Neural cell (in vitro differentiated cells): ENCODE measurements at regions not wholly inside any gene's neighbourhood (a gene's known extent, or its start where the extent isn't known, plus 50 kb on each side); places are given as distances from the start of the nearest gene placed in this dataset.

ENCODE experiments used
- H2AFZ ChIP-seq: fragments of 200-600, 300-800 bp; sonication (generic), shearing (Covaris generic); 2 replicates; pipeline ENCODE4 v1.6.0; 2014; ENCODE audit warnings: low read depth, mild to moderate bottlenecking, antibody characterized with exemption, low read length, moderate library complexity
- H3F3A ChIP-seq: fragments of 200-600 bp; shearing (Covaris generic); 2 replicates; pipeline ENCODE4 v1.6.1; 2016; ENCODE audit warnings: mild to moderate bottlenecking, moderate library complexity, mixed read lengths, antibody characterized with exemption, low read length; ENCODE audit not compliant: insufficient read depth, poor library complexity, severe bottlenecking
- H3K27ac ChIP-seq: fragments of 200-600, 300-800 bp; sonication (generic), shearing (Covaris generic); 2 replicates; pipeline ENCODE4 v1.5.1; 2014; ENCODE audit warnings: mild to moderate bottlenecking, low read length, moderate library complexity
- H3K27me3 ChIP-seq: fragments of 300-800, 200-600 bp; sonication (generic), shearing (Covaris generic); 2 replicates; pipeline ENCODE4 v1.6.0; 2014; ENCODE audit warnings: mild to moderate bottlenecking, low read depth, low read length, moderate library complexity; ENCODE audit not compliant: insufficient read depth
- H3K36me3 ChIP-seq: fragments of 300-800, 200-600 bp; sonication (generic), shearing (Covaris generic); 2 replicates; pipeline ENCODE4 v1.5.1; 2014; ENCODE audit warnings: mild to moderate bottlenecking, antibody characterized with exemption, low read length, moderate library complexity; ENCODE audit not compliant: insufficient read depth
- H3K4me2 ChIP-seq: fragments of 300-800, 200-600 bp; sonication (generic), shearing (Covaris generic); 2 replicates; pipeline ENCODE4 v1.6.0; 2014; ENCODE audit warnings: mild to moderate bottlenecking, low read length
- H3K4me3 ChIP-seq: fragments of 300-800, 200-600 bp; sonication (generic), shearing (Covaris generic); 2 replicates; pipeline ENCODE4 v1.5.1; 2014; ENCODE audit warnings: mild to moderate bottlenecking, low read length, moderate library complexity
- H3K79me2 ChIP-seq: fragments of 200-600 bp; shearing (Covaris generic); replicated peaks from 2 replicates; pipeline ENCODE4 v1.6.0; 2014; ENCODE audit warnings: mild to moderate bottlenecking, low read length, moderate library complexity; ENCODE audit not compliant: insufficient read depth
- H3K9ac ChIP-seq: fragments of 300-800, 200-600 bp; sonication (generic), shearing (Covaris generic); 2 replicates; pipeline ENCODE4 v1.6.1; 2016; ENCODE audit warnings: mild to moderate bottlenecking, low read length, mixed read lengths
- H3K9me2 ChIP-seq: fragments of 200-600 bp; shearing (Covaris generic); 2 replicates; pipeline ENCODE4 v1.6.1; 2016; ENCODE audit warnings: mild to moderate bottlenecking, low read length, mixed read lengths; ENCODE audit not compliant: insufficient read depth
- H3K9me3 ChIP-seq: fragments of 200-600, 300-800 bp; sonication (generic), shearing (Covaris generic); 2 replicates; pipeline ENCODE4 v1.6.1; 2016; ENCODE audit warnings: mild to moderate bottlenecking, mixed run types, low read length, moderate library complexity, mixed read lengths
- H4K20me1 ChIP-seq: fragments of 200-600 bp; shearing (Covaris generic); 2 replicates; pipeline ENCODE4 v1.6.1; 2016; ENCODE audit warnings: mild to moderate bottlenecking, mixed run types; ENCODE audit not compliant: insufficient read depth
- EP300 ChIP-seq: fragments of 450-650 bp; conservative IDR thresholded peaks from 2 replicates; pipeline ENCODE4 v1.6.1; 2014; ENCODE audit warnings: antibody characterized with exemption, mild to moderate bottlenecking, moderate library complexity; ENCODE audit not compliant: poor library complexity, severe bottlenecking
- EZH2 ChIP-seq: fragments of 200-600, 300-800 bp; shearing (Covaris generic), sonication (generic); IDR thresholded peaks from 2 replicates; pipeline ENCODE4 v1.6.1; 2014; ENCODE audit warnings: antibody characterized with exemption, low read length, borderline replicate concordance, mild to moderate bottlenecking; ENCODE audit not compliant: insufficient read depth, poor library complexity, severe bottlenecking
- MXI1 ChIP-seq: fragments of 450-650 bp; conservative IDR thresholded peaks from 2 replicates; pipeline ENCODE4 v1.6.1; 2014; ENCODE audit warnings: antibody characterized with exemption, mild to moderate bottlenecking; ENCODE audit not compliant: poor library complexity, severe bottlenecking
- POLR2AphosphoS5 ChIP-seq: IDR thresholded peaks from 2 replicates; pipeline ENCODE4 v1.6.1; 2012
- RAD21 ChIP-seq: fragments of 450-650 bp; conservative IDR thresholded peaks from 2 replicates; pipeline ENCODE4 v1.6.1; 2014; ENCODE audit warnings: antibody characterized with exemption, mild to moderate bottlenecking, moderate library complexity
- SMC3 ChIP-seq: fragments of 450-650 bp; conservative IDR thresholded peaks from 2 replicates; pipeline ENCODE4 v1.6.1; 2014; ENCODE audit warnings: antibody characterized with exemption, mild to moderate bottlenecking, moderate library complexity; ENCODE audit not compliant: poor library complexity
- TAF1 ChIP-seq: IDR thresholded peaks from 2 replicates; pipeline ENCODE4 v1.6.1; 2012; ENCODE audit warnings: low read depth
- TF ChIP-seq, protein P1 (sequence below): IDR thresholded peaks from 2 replicates; pipeline ENCODE4 v1.6.1; 2012; ENCODE audit warnings: borderline replicate concordance
- TF ChIP-seq, protein P2 (sequence below): fragments of 450-650 bp; IDR thresholded peaks from 2 replicates; pipeline ENCODE4 v1.5.1; 2014; ENCODE audit warnings: antibody characterized with exemption, mild to moderate bottlenecking, moderate library complexity; ENCODE audit not compliant: poor library complexity, severe bottlenecking

DNA sequence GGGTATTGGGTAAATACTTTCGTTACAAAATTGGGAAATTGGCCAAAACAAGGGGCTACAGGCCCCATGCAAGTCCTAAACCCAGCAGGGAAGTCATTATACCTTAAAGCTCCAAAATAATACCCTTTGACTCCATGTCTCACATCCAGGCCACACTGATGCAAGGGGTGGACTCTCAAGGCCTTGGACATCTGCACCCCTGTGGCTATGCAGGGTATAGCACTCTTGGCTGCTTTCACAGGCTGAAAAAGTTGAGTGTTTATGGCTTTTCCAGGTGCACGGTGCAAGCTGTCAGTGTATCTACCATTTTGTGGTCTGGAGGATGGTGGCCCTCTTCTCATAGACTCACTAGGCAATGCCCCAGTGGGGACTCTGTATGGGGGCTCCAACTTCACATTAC is 326.5 kb downstream of the TEX13C start:
- no peaks in the 10 kb centered on the region for H3F3A ChIP-seq

DNA sequence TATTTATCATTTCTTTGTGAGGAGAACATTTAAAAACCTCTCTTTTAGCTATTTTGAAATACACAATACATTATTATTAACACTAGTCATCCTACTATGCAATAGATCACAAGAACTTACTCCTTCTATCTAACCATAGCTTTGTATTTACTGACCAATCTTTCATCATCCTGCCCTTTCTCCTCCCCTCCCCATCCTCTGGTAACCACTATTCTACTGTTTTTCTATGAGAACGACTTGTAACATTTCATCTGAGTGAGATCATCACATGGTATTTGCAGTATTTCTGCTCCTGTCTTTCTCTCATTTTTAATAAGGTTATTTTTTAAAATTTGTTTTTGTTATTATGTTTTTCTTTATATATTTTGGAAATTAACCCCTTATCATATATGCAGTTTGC is 331.8 kb downstream of the TEX13C start:
- Histone ChIP-seq H3K9me2 (no peaks in the 10 kb centered on the region), H3K36me3 (no peaks in the 10 kb centered on the region), H2AFZ (no peak overlapping the region), H4K20me1 (no peaks in the 10 kb centered on the region), H3K4me2 (no peak overlapping the region), H3K27ac (no peak overlapping the region), H3K79me2 (no peaks in the 10 kb centered on the region), H3K9me3 (no peaks in the 10 kb centered on the region), H3K4me3 (no peak overlapping the region), H3K9ac (no peak overlapping the region), H3K27me3 (no peaks in the 10 kb centered on the region), H3F3A (no peaks in the 10 kb centered on the region)
- TF ChIP-seq MXI1 (no peak), RAD21 (no peak), TAF1 (no peak), EP300 (no peak), POLR2AphosphoS5 (no peak)
- TF ChIP-seq, protein P1, sequence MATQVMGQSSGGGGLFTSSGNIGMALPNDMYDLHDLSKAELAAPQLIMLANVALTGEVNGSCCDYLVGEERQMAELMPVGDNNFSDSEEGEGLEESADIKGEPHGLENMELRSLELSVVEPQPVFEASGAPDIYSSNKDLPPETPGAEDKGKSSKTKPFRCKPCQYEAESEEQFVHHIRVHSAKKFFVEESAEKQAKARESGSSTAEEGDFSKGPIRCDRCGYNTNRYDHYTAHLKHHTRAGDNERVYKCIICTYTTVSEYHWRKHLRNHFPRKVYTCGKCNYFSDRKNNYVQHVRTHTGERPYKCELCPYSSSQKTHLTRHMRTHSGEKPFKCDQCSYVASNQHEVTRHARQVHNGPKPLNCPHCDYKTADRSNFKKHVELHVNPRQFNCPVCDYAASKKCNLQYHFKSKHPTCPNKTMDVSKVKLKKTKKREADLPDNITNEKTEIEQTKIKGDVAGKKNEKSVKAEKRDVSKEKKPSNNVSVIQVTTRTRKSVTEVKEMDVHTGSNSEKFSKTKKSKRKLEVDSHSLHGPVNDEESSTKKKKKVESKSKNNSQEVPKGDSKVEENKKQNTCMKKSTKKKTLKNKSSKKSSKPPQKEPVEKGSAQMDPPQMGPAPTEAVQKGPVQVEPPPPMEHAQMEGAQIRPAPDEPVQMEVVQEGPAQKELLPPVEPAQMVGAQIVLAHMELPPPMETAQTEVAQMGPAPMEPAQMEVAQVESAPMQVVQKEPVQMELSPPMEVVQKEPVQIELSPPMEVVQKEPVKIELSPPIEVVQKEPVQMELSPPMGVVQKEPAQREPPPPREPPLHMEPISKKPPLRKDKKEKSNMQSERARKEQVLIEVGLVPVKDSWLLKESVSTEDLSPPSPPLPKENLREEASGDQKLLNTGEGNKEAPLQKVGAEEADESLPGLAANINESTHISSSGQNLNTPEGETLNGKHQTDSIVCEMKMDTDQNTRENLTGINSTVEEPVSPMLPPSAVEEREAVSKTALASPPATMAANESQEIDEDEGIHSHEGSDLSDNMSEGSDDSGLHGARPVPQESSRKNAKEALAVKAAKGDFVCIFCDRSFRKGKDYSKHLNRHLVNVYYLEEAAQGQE = no peak
- TF ChIP-seq, protein P2, sequence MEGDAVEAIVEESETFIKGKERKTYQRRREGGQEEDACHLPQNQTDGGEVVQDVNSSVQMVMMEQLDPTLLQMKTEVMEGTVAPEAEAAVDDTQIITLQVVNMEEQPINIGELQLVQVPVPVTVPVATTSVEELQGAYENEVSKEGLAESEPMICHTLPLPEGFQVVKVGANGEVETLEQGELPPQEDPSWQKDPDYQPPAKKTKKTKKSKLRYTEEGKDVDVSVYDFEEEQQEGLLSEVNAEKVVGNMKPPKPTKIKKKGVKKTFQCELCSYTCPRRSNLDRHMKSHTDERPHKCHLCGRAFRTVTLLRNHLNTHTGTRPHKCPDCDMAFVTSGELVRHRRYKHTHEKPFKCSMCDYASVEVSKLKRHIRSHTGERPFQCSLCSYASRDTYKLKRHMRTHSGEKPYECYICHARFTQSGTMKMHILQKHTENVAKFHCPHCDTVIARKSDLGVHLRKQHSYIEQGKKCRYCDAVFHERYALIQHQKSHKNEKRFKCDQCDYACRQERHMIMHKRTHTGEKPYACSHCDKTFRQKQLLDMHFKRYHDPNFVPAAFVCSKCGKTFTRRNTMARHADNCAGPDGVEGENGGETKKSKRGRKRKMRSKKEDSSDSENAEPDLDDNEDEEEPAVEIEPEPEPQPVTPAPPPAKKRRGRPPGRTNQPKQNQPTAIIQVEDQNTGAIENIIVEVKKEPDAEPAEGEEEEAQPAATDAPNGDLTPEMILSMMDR = no peak

More for the DNA sequence above, 326.5 kb downstream of the TEX13C start:
- Histone ChIP-seq H3K9me2 (no peaks in the 10 kb centered on the region), H2AFZ (no peak overlapping the region), H3K9ac (no peak overlapping the region), H3K27me3 (no peaks in the 10 kb centered on the region), H3K36me3 (no peaks in the 10 kb centered on the region), H3K4me3 (no peak overlapping the region), H4K20me1 (no peaks in the 10 kb centered on the region), H3K27ac (no peak overlapping the region), H3K4me2 (no peak overlapping the region), H3K79me2 (no peaks in the 10 kb centered on the region), H3K9me3 (no peaks in the 10 kb centered on the region)
- TF ChIP-seq TAF1 = no peak

DNA sequence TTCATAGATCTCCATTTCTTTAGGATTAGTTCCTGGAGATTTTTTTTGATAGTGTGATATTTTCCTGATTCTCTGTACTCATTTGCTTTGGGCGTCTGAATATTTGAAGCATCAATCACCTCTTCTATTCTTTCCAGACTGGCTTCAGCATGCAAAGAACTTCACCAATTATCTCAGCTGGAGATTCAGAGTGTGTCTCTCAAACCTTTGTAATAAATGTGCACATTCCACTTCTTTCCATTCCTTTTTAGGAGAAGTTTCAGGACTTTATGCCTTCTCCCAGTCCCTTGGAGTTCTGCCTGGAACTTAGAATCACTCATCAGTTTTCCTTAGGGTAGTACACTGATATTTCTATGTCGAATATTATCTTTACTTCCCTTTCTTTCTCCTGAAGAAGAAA is 334.8 kb downstream of the TEX13C start:
- Histone ChIP-seq H3K9ac (no peak overlapping the region), H3K4me3 (no peak overlapping the region), H3F3A (no peaks in the 10 kb centered on the region), H3K36me3 (no peaks in the 10 kb centered on the region), H3K27me3 (no peaks in the 10 kb centered on the region), H2AFZ (no peak overlapping the region), H4K20me1 (no peaks in the 10 kb centered on the region), H3K9me2 (no peaks in the 10 kb centered on the region), H3K27ac (no peak overlapping the region), H3K79me2 (no peaks in the 10 kb centered on the region), H3K4me2 (no peak overlapping the region), H3K9me3 (no peaks in the 10 kb centered on the region)
- TF ChIP-seq EZH2 = no peak
- TF ChIP-seq POLR2AphosphoS5 = no peak
- TF ChIP-seq SMC3 = no peak
- TF ChIP-seq EP300 = no peak
- TF ChIP-seq, protein P1 = no peak
